ENCODE measurements at regions not wholly inside any gene's neighbourhood (a gene's known extent, or its start where the extent isn't known, plus 50 kb on each side); places are given as distances from the start of the nearest gene placed in this dataset.

DNA sequence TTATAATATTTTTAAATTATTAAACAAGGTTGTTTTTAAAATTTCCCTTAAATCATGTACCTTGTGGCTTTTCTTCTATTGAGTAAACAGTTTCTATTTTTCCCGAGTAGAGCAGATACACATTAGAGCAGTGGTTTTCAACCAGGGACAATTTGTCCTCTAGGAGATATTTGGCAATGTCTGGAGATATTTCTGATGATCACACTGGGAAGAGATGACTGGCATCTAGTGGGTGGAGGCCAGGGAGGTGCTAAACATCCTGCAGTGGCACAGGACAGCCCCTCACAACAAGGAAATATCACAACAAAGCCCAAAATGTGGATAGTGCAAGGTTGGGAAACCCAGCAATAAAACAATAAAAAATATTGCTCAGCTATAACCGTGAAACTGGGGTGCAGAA lies 113.0 kb upstream of the PTPRG start:
- RAD21 ChIA-PET (ENCODE audit: unreplicated experiment), result interaction anchor here (1.0 kb wide), 1 partner anchor 82 kb away, joined by 4 read pairs; no protein-coding TSS in a partner anchor
- no TSS peak for BruUV-seq (replicated peaks)

DNA sequence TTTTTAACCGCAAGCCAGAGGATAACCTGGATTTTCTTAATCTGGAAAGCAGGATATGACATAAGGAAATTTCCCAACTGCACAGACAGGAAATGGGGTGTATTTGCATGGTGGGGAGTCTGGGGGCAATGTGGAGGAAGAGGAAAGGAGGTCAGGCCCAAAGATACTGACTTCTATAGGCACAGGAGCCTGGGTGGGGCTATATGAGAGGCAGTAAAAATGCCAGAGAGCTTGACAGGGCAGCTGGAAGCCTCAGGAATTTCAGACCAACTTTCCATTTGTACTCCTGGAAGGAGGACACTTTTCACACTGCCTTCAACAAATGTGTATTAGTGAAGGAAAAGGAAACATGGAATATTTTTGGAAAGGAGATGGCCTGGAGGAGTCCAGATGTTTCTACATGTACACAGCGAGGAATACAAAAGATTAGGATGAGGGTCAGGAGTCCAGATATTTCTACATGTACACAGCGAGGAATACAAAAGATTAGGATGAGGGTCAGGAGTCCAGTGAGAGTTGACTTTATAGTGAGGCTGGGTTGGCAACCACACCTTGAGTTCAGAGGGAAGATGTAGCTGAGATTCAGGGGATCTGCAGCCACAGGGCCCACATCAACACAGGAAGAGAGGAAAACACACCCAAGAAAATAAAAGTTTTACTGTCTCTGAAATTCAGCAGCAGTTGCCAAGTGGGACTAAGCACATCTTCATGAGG lies 111.9 kb upstream of the PTPRG start:
- no peak overlapping the region for H2AFZ ChIP-seq (ENCODE audit: control insufficient read depth, low read depth, low read length)
- POLR2A ChIA-PET, result interaction anchor here (0.7 kb wide), 1 partner anchor 704 kb away, joined by 3 read pairs; no protein-coding TSS in a partner anchor
- H3K4me2 ChIP-seq (ENCODE audit: control insufficient read depth, insufficient read depth), result no peak overlapping the region
- no peak for FAIRE-seq
- RAD21 ChIA-PET (ENCODE audit: unreplicated experiment), result interaction anchor here (1.0 kb wide), 1 partner anchor 81 kb away, joined by 4 read pairs; no protein-coding TSS in a partner anchor
- no TSS peak for BruUV-seq (replicated peaks)
- WGBS (ENCODE audit: insufficient coverage, insufficient replicate concordance, low lambda C conversion rate, missing lambda C conversion rate), result 48% methylated on average over 3 of the region's 3 CpGs
- H3K27me3 ChIP-seq (replicated peaks in 1 of 2; ENCODE audit: control insufficient read depth in 2 of 2, insufficient read depth in 2 of 2, low read length in 1 of 2), result no peaks in the 10 kb centered on the region
- no peaks in the 10 kb centered on the region for H3K36me3 ChIP-seq (ENCODE audit: control insufficient read depth in 2 of 2, insufficient read depth in 2 of 2, low read length in 1 of 2)
- no peaks in the 10 kb centered on the region for H4K20me1 ChIP-seq (ENCODE audit: control insufficient read depth, insufficient read depth)
- CTCF ChIA-PET, result interaction anchor here (0.6 to 1.5 kb wide), 4 partner anchors 40 to 589 kb away, joined by 3 to 7 read pairs (median 4); no protein-coding TSS in a partner anchor
- H3K4me3 ChIP-seq, result no peak overlapping the region
- H3K9ac ChIP-seq (ENCODE audit: control insufficient read depth, insufficient read depth, low read length), result no peak overlapping the region
- no peak overlapping the region for H3K27ac ChIP-seq (ENCODE audit: control insufficient read depth, insufficient read depth)
- DNase-seq (ENCODE audit: low read depth, low spot score), result no peak
- no peak for ATAC-seq
- in situ Hi-C loops (cut with MboI), result no loop called here
- no peaks in the 10 kb centered on the region for H3K9me3 ChIP-seq (replicated peaks; ENCODE audit: control insufficient read depth, insufficient read depth, low read length)
- intact Hi-C loops (cut with micrococcal nuclease; ENCODE audit: unreplicated experiment), result no loop called here
- SMC1A ChIA-PET (ENCODE audit: uncharacterized antibody, unreplicated experiment), result interaction anchor here (1.4 kb wide), 1 partner anchor 70 kb away, joined by 5 read pairs; no protein-coding TSS in a partner anchor
- H3K4me1 ChIP-seq (ENCODE audit: control insufficient read depth, insufficient read depth, low read length), result no peaks in the 10 kb centered on the region
- H3K79me2 ChIP-seq (ENCODE audit: control insufficient read depth, insufficient read depth, low read length), result no peaks in the 10 kb centered on the region
- no peak for TF ChIP-seq HDAC6 (IDR thresholded peaks at IDR 0.05; ENCODE audit: unreplicated experiment)
- TF ChIP-seq IRF4 (IDR thresholded peaks at IDR 0.05; ENCODE audit: low read depth, low read length), result no peak
- TF ChIP-seq POLR2AphosphoS5 (IDR thresholded peaks at IDR 0.05; ENCODE audit: low read length), result no peak
- no peak for TF ChIP-seq IKZF2 (IDR thresholded peaks at IDR 0.05)
- no peak for TF ChIP-seq SKIL (IDR thresholded peaks at IDR 0.05; ENCODE audit: low read depth, poor library complexity, severe bottlenecking)
- TF ChIP-seq CEBPB (IDR thresholded peaks at IDR 0.05; ENCODE audit: borderline replicate concordance in 1 of 2, low read depth in 2 of 2, low read length in 2 of 2), result no peak
- TF ChIP-seq, protein P1, sequence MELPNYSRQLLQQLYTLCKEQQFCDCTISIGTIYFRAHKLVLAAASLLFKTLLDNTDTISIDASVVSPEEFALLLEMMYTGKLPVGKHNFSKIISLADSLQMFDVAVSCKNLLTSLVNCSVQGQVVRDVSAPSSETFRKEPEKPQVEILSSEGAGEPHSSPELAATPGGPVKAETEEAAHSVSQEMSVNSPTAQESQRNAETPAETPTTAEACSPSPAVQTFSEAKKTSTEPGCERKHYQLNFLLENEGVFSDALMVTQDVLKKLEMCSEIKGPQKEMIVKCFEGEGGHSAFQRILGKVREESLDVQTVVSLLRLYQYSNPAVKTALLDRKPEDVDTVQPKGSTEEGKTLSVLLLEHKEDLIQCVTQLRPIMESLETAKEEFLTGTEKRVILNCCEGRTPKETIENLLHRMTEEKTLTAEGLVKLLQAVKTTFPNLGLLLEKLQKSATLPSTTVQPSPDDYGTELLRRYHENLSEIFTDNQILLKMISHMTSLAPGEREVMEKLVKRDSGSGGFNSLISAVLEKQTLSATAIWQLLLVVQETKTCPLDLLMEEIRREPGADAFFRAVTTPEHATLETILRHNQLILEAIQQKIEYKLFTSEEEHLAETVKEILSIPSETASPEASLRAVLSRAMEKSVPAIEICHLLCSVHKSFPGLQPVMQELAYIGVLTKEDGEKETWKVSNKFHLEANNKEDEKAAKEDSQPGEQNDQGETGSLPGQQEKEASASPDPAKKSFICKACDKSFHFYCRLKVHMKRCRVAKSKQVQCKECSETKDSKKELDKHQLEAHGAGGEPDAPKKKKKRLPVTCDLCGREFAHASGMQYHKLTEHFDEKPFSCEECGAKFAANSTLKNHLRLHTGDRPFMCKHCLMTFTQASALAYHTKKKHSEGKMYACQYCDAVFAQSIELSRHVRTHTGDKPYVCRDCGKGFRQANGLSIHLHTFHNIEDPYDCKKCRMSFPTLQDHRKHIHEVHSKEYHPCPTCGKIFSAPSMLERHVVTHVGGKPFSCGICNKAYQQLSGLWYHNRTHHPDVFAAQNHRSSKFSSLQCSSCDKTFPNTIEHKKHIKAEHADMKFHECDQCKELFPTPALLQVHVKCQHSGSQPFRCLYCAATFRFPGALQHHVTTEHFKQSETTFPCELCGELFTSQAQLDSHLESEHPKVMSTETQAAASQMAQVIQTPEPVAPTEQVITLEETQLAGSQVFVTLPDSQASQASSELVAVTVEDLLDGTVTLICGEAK (IDR thresholded peaks at IDR 0.05; ENCODE audit: borderline replicate concordance), result no peak

More for the DNA sequence above, 113.0 kb upstream of the PTPRG start:
- DNase-seq (ENCODE audit: low read depth, low spot score) (no peak), ATAC-seq (no peak), FAIRE-seq (no peak)
- H3K79me2 ChIP-seq (ENCODE audit: control insufficient read depth, insufficient read depth, low read length), result no peaks in the 10 kb centered on the region
- in situ Hi-C loops (cut with MboI), result no loop called here
- ChIA-PET POLR2A (interaction anchor here (0.6 to 0.7 kb wide), 2 partner anchors 151 to 159 kb away, joined by 3 read pairs; no protein-coding TSS in a partner anchor), CTCF (no interaction called here), SMC1A (ENCODE audit: uncharacterized antibody, unreplicated experiment) (interaction anchor here (1.4 kb wide), 1 partner anchor 71 kb away, joined by 5 read pairs; no protein-coding TSS in a partner anchor)
- no peak overlapping the region for H2AFZ ChIP-seq (ENCODE audit: control insufficient read depth, low read depth, low read length)
- no peaks in the 10 kb centered on the region for H3K4me1 ChIP-seq (ENCODE audit: control insufficient read depth, insufficient read depth, low read length)
- H3K4me3 ChIP-seq, result no peak overlapping the region
- H3K27ac ChIP-seq (ENCODE audit: control insufficient read depth, insufficient read depth), result no peak overlapping the region
- 45% methylated on average over 2 of the region's 2 CpGs for WGBS (ENCODE audit: insufficient coverage, insufficient replicate concordance, low lambda C conversion rate, missing lambda C conversion rate)
- H4K20me1 ChIP-seq (ENCODE audit: control insufficient read depth, insufficient read depth), result no peaks in the 10 kb centered on the region
- no peaks in the 10 kb centered on the region for H3K27me3 ChIP-seq (replicated peaks in 1 of 2; ENCODE audit: control insufficient read depth in 2 of 2, insufficient read depth in 2 of 2, low read length in 1 of 2)
- no peaks in the 10 kb centered on the region for H3K9me3 ChIP-seq (replicated peaks; ENCODE audit: control insufficient read depth, insufficient read depth, low read length)
- H3K9ac ChIP-seq (ENCODE audit: control insufficient read depth, insufficient read depth, low read length), result no peak overlapping the region
- intact Hi-C loops (cut with micrococcal nuclease; ENCODE audit: unreplicated experiment), result no loop called here
- H3K36me3 ChIP-seq (ENCODE audit: control insufficient read depth in 2 of 2, insufficient read depth in 2 of 2, low read length in 1 of 2), result no peaks in the 10 kb centered on the region
- TF ChIP-seq ZSCAN29 (IDR thresholded peaks at IDR 0.05) (no peak), ZNF207 (IDR thresholded peaks at IDR 0.05; ENCODE audit: borderline replicate concordance) (no peak), EP300 (IDR thresholded peaks at IDR 0.05; ENCODE audit: borderline replicate concordance in 1 of 2, control insufficient read depth in 1 of 2, low read depth in 2 of 2, low read length in 2 of 2) (no peak), HCFC1 (IDR thresholded peaks at IDR 0.05; ENCODE audit: low read length) (no peak), HDAC2 (IDR thresholded peaks at IDR 0.05) (no peak), RBBP5 (conservative IDR thresholded peaks at IDR 0.05) (no peak), ZNF622 (IDR thresholded peaks at IDR 0.05) (no peak), LARP7 (IDR thresholded peaks at IDR 0.05) (no peak), ESRRA (IDR thresholded peaks at IDR 0.05; ENCODE audit: low read length) (no peak)
- no peak overlapping the region for H3K4me2 ChIP-seq (ENCODE audit: control insufficient read depth, insufficient read depth)
